ENCODE measurements at regions not wholly inside any gene's neighbourhood (a gene's known extent, or its start where the extent isn't known, plus 50 kb on each side); places are given as distances from the start of the nearest gene placed in this dataset.

GRCh38 chr15:39194106-39194830 lies 386.6 kb upstream of the THBS1 start (continued):
- TF ChIP-seq CHD7 (IDR thresholded peaks at IDR 0.05; ENCODE audit: insufficient replicate concordance, low read length) (no peak), RAD21 (IDR thresholded peaks at IDR 0.05 in 1 of 2, conservative IDR thresholded peaks at IDR 0.05 in 1 of 2; ENCODE audit: low read depth in 2 of 2, low read length in 2 of 2) (no peak), ATF2 (IDR thresholded peaks at IDR 0.05; ENCODE audit: low read length) (no peak), SP2 (IDR thresholded peaks at IDR 0.05; ENCODE audit: low read length) (no peak), USF2 (IDR thresholded peaks at IDR 0.05; ENCODE audit: low read length) (no peak), E2F6 (IDR thresholded peaks at IDR 0.05) (no peak)
